GM19023 (cell line): ENCODE measurements at regions not wholly inside any gene's neighbourhood (a gene's known extent, or its start where the extent isn't known, plus 50 kb on each side); places are given as distances from the start of the nearest gene placed in this dataset.

Experiments used
- ATAC-seq: cut with Tn5 transposase; IDR thresholded peaks from one replicate; pipeline ENCODE4 v1.9.1; 2021; ENCODE audit warnings: mild to moderate bottlenecking, moderate library complexity; ENCODE audit not compliant: unreplicated experiment

DNA sequence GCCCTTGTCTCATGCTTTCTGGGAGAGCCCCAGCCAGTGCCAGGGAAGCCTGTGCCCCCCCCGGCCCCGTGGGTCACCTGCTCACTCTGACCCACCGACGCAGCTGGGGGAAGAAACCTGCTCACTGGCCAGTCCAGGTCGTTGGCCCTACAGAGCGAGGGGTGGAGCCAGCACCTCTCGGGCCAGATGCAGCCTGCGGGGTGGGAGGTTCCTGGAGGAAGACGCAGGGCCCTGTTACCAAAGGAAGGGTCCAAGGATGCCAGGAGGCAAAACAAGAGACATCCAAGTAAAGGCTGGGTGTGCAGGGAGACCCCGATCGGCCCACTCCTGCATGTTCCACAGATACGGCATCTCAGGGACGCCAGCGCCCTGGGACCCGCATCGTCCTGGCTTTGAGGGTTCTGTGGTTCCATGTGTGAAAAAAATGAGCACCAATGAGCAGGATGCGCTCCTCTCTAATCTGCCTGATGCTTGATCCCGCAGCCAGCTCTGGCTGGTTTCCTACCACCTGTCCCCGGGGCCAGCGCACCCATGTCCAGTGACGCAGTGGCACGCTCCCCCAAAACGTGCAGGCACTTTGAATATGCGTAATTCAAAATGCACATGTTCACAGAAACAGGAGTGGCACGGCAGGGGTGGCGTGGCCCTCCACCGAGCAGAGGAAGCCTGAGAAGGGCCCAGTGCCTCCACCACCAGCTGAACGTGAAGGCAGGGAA, 66.0 kb upstream of the GALNT9 start:
- ATAC-seq: no peak

GRCh38 chr12:132393991-132394949, 64.9 kb upstream of the GALNT9 start:
- no peak for ATAC-seq

DNA sequence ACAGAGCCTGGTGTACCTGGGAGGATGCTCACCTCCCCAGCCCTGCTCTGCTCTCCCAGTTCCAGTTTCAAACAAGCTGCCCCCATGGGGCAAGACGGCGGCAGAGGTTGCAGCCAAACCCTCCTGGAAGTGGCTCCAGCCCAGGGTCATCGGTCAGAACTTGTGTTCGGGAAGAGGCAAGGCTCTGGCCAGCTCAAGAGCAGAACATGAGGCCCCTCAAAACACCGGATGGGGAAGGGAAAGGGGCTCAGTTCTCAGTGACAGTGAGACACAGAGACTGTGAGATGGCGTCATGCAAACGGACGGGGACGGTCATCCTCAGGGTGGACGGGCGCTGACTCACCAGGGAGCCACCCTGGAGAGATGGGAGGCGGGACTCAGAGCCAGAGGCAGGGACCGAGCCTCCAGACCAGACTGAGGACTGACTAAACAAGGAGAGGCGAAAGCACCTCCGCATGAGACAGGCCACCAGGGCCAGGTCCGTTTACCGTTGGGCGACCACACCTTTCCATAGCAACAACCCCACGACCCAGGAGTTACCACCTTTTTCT, 63.9 kb upstream of the GALNT9 start:
- ATAC-seq: no peak

DNA sequence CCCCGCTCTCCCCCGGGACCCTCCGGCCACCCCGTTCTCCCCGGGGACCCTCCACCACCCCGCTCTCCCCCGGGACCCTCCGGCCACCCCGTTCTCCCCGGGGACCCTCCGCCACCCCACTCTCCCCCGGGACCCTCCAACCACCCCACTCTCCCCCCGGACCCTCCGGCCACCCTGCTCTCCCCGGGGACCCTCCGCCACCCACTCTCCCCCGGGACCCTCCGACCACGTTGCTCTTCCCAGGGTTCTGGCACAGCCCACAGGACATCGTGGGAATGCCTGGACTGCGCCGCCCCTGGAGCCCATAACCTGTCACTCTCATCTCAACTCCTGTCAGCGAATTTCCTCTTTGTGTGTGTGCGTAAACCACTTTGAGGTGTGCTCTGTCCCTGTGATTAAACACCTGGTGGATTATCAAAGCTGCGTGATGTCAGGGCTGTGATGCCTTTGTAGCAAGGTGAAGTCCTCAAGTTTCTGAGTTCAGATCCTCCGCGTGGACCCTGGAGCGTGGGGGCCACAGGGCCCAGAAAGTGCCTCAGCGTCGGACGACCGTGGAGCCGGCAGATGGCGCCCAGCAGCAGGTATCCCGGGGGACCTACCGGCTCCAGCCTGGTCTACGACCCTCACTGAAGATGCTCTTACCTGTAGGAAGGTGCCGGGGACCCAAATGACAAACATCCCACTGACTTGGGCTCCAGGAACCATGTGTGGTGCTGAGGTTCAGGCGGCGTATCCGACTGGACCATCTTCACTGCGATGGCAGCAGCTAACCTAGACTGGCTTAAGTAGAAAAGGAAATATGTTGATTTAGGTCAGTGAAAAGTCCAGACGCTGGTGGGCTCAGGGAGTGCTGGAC, 63.2 kb upstream of the GALNT9 start:
- no peak for ATAC-seq

DNA sequence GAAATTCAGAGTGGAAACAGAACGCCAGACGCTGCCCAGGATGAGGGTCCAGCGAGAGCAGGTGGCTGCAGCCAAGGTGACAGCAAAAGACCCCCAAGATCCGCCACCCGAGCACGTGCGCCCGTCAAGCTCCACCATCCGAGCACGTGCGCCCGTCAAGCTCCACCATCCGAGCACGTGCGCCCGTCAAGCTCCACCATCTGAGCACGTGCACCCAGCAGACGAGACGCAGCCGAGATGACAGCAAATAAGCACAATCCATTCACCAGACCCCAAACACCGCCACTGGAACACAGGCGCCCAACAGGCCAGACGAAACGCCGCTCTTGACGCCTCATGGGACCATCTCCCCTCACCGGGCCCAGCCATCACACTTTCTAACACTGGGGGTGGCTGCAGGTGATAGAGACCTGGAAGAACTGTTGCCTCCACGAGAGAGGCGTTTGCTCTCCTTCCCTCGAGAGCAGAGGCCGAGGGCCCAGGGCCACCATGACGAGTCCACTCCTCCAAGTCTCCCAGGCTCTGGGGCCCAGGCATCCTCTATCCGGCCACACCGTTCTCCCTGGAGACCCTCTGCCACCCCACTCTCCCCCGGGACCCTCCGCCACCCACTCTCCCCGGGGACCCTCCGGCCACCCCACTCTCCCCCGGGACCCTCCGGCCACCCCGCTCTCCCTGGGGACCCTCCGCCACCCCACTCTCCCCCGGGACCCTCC, 62.1 kb upstream of the GALNT9 start:
- no peak for ATAC-seq

DNA sequence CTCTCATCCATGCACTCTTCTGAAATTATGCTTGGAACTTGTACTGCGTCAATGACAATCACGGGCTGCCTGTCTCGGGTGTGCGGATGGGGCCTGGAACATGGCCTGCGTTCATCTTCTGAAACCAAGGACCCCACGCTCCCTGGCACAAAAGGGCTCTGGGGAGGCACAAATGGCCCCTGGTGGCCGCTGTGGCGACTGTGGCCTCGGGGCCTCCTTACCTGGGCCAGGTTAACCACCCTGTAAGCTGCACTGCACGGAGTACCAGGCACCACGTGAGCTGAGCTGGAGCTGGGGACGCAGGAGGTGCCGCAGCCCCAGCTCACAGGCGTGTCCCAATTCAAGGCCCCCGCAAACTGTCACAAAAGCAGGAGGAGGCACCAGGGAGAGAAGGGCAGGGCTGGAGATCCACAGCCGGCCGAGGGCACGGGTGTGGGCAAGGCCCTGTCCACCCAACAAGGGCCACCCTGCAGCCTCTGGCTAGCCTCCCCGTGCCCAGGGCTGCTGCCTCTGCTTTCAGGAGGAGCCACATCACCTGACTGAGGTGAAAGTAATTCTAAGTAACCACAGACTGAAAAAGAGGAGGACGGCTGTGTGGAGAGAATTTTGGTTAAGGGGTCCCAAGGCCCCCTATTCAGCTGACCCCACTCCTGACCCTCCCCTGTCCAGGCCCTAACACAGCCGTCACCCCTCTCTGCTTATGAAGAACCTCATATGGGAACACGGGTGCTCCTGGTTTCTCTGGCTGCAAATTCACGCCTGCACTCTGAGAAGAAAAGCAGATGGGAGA, 61.1 kb upstream of the GALNT9 start:
- ATAC-seq: no peak

GRCh38 chr12:132389526-132390286, 60.3 kb upstream of the GALNT9 start:
- no peak for ATAC-seq

DNA sequence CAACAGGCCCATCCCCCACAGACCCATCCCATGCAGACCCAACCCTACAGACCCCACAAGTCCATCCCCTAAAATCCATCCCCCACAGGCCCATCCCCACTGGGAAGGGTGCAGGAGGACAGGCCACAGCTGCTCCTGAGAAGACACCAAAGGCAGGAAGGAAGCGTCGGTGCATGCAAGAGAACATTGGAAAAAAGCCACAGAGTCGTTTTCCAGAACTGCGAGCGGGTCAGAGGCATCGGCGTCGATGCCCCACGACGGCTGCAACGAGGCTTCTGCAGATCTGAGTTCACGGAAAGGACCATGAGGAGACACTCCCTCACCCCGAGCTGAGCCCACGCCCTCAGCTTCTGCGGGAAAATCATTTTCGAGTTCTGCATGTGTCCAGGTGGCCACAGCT, 59.6 kb upstream of the GALNT9 start:
- no peak for ATAC-seq

- no peak for ATAC-seq
Observed at GRCh38 chr12:132388379-132389015, 59.1 kb upstream of the GALNT9 start.

- no peak for ATAC-seq
Observed at GRCh38 chr12:132386926-132387497, 57.6 kb upstream of the GALNT9 start.

GRCh38 chr12:132385923-132386751, 56.7 kb upstream of the GALNT9 start:
- ATAC-seq: no peak

DNA sequence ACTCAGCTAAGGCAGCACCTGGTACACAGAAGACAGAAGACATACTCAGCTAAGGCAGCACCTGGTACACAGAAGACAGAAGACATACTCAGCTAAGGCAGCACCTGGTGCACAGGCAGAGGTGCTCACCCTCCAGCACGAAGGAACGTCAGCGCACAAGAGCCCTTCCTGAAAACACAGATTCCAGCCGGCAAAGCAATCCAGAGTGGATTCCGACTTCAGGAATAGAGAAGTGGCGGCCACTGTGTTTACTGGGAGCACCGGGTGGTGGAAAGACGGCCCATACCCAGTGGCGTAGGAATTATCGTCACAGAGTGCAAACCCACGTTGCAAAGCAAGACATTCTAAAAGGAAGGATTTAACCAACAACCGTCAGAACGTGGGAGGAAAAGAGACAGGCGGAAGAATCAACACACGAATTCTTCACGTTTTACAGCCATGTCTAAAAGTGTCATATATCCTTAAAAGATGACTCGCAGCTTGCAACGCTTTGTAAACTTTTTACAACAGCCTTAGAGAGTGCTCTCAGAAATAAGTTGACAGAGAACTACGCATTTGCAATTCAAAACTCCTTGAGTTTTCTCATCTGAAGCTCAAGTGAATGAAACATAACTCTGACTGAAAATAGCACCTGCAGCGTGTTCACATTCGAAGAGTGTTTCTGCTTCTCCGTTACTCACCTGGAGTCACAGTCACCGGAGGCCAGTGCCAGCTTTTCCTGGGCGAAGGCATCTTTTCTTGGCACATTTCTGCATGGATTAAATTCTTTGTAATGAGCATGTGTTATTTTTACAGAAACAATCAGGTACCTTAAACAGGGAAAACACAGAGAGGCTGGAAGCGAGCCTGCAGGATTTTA, 55.8 kb upstream of the GALNT9 start:
- no peak for ATAC-seq

DNA sequence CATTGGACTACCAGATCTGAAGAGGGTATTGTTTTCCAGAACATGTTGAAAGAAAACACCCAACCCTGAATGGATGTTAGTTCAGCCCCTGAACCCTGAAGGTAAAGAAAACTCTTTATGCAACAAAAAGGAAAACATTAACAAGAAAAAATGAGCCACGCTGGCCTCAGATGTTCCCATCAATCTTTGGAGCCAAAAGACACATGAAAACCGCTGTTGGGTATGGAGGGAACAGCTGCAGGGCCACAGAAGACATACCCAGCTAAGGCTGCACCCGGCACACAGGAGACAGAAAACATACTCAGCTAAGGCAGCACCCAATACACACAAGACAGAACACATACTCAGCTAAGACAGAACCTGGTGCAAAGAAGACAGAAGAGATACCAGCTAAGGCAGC, 51.3 kb upstream of the GALNT9 start:
- ATAC-seq: no peak

DNA sequence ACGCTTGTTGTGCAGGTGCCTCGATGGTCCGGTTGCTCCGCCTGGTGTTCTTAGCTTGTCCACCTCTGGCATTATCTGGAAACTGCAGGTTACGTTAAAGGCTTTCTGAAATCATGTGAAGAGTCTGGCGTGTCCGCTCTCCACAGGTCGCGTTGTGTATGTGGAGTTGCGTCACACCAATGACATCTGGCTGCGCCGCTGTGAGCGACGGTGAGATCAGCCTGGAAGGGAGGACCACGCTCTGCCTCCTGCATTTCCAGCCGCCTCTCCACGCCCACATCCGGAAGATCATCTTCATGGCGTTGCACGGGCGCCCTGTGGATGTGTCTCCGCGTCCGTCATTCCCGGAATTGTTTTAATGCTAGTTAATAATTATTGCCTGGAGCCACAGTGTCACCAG, 50.6 kb upstream of the GALNT9 start:
- no peak for ATAC-seq

- no peak for ATAC-seq
Observed at GRCh38 chr12:132379576-132379975, 50.2 kb upstream of the GALNT9 start.
